ENCODE measurements at regions not wholly inside any gene's neighbourhood (a gene's known extent, or its start where the extent isn't known, plus 50 kb on each side); places are given as distances from the start of the nearest gene placed in this dataset.

- TF ChIP-seq EZH2phosphoT487 (IDR thresholded peaks at IDR 0.05; ENCODE audit: borderline replicate concordance, low read depth, low read length): no peak
- no peak for TF ChIP-seq CTCF (conservative IDR thresholded peaks at IDR 0.05; ENCODE audit: low read length)
These were observed 69.9 kb downstream of the SLITRK6 start for GRCh38 chr13:85729296-85729695.
